Activated T-helper 1 cell treated with anti-CD3 and anti-CD28 coated beads, Interleukin-2, amount 50 U/mL, for 16 hours (primary cell): ENCODE measurements at regions not wholly inside any gene's neighbourhood (a gene's known extent, or its start where the extent isn't known, plus 50 kb on each side); places are given as distances from the start of the nearest gene placed in this dataset.
"Not testable (repeated sequence)": the region's sequence is repeated elsewhere in the genome, so short reads cannot be mapped to it uniquely, and the experiment has no call there.

Experiments
- DNase-seq, 2 donors: peaks; one replicate each; pipeline ENCODE4 v3.0.0-alpha.2; 2020; ENCODE audit warnings: low read depth in 1 of 2, low spot score in 1 of 2

- DNase-seq, result no peak
Measured at GRCh38 chr18:38843291-38843690, 1277.7 kb upstream of the CELF4 start.

GRCh38 chr18:38826247-38826646 lies 1260.6 kb upstream of the CELF4 start:
- DNase-seq, result no peak

- no peak for DNase-seq
Measured at GRCh38 chr18:38811209-38811608, 1245.6 kb upstream of the CELF4 start.

- DNase-seq, result no peak
Measured at GRCh38 chr18:38810789-38811188, 1245.2 kb upstream of the CELF4 start.

GRCh38 chr18:38807915-38808314 lies 1242.3 kb upstream of the CELF4 start:
- no peak for DNase-seq

- DNase-seq, result no peak
Measured at GRCh38 chr18:38805256-38805655, 1239.7 kb upstream of the CELF4 start.

- DNase-seq, result no peak
Measured at GRCh38 chr18:38801640-38802039, 1236.0 kb upstream of the CELF4 start.

- DNase-seq, result no peak
Measured at GRCh38 chr18:38796762-38797161, 1231.2 kb upstream of the CELF4 start.

- DNase-seq, result no peak
Measured at GRCh38 chr18:38792731-38793130, 1227.1 kb upstream of the CELF4 start.

- DNase-seq, result no peak
Measured at GRCh38 chr18:38790786-38791185, 1225.2 kb upstream of the CELF4 start.

GRCh38 chr18:38790303-38790702 lies 1224.7 kb upstream of the CELF4 start:
- no peak for DNase-seq

GRCh38 chr18:38789141-38789540 lies 1223.5 kb upstream of the CELF4 start:
- DNase-seq, result no peak

GRCh38 chr18:38786906-38787305 lies 1221.3 kb upstream of the CELF4 start:
- no peak for DNase-seq

- DNase-seq, result not testable (repeated sequence)
Measured at GRCh38 chr18:38771620-38772019, 1206.0 kb upstream of the CELF4 start.

GRCh38 chr18:38768504-38768903 lies 1202.9 kb upstream of the CELF4 start:
- no peak for DNase-seq

- no peak for DNase-seq
Measured at GRCh38 chr18:38759457-38759856, 1193.9 kb upstream of the CELF4 start.

- DNase-seq, result no peak
Measured at GRCh38 chr18:38756436-38756835, 1190.8 kb upstream of the CELF4 start.

GRCh38 chr18:38752430-38752829 lies 1186.8 kb upstream of the CELF4 start:
- no peak for DNase-seq

GRCh38 chr18:38751898-38752297 lies 1186.3 kb upstream of the CELF4 start:
- no peak for DNase-seq

- no peak for DNase-seq
Measured at GRCh38 chr18:38751211-38751610, 1185.6 kb upstream of the CELF4 start.

GRCh38 chr18:38750751-38751150 lies 1185.2 kb upstream of the CELF4 start:
- DNase-seq, result no peak

GRCh38 chr18:38747153-38747552 lies 1181.6 kb upstream of the CELF4 start:
- DNase-seq, result no peak

GRCh38 chr18:38720181-38720580 lies 1154.6 kb upstream of the CELF4 start:
- not testable (repeated sequence) for DNase-seq

GRCh38 chr18:38718365-38718901 lies 1152.8 kb upstream of the CELF4 start:
- DNase-seq, result no peak
